HG03025 (cell line): ENCODE measurements at regions not wholly inside any gene's neighbourhood (a gene's known extent, or its start where the extent isn't known, plus 50 kb on each side); places are given as distances from the start of the nearest gene placed in this dataset.

Experiments used
- ATAC-seq: cut with Tn5 transposase; IDR thresholded peaks from one replicate; pipeline ENCODE4 v1.9.1; 2021; ENCODE audit warnings: mild to moderate bottlenecking, moderate library complexity; ENCODE audit not compliant: unreplicated experiment, low FRiP score

- no peak for ATAC-seq
Observed at GRCh38 chr2:241942416-241943208, 73.1 kb downstream of the RTP5 start.

- no peak for ATAC-seq
Observed at GRCh38 chr2:241943209-241943850, 73.8 kb downstream of the RTP5 start.

- no peak for ATAC-seq
Observed at GRCh38 chr2:241943961-241944575, 74.5 kb downstream of the RTP5 start.

GRCh38 chr2:241944821-241945220 is 75.3 kb downstream of the RTP5 start:
- no peak for ATAC-seq

- no peak for ATAC-seq
Observed at GRCh38 chr2:241945311-241945710, 75.8 kb downstream of the RTP5 start.

- no peak for ATAC-seq
Observed at GRCh38 chr2:241945803-241946202, 76.3 kb downstream of the RTP5 start.

- ATAC-seq: no peak
Observed at GRCh38 chr2:241946306-241947003, 76.9 kb downstream of the RTP5 start.

GRCh38 chr2:241947004-241947350 is 77.4 kb downstream of the RTP5 start:
- ATAC-seq: no peak

- no peak for ATAC-seq
Observed at GRCh38 chr2:241947401-241947800, 77.9 kb downstream of the RTP5 start.

- no peak for ATAC-seq
Observed at GRCh38 chr2:241947876-241948275, 78.3 kb downstream of the RTP5 start.

GRCh38 chr2:241948299-241948897 is 78.9 kb downstream of the RTP5 start:
- ATAC-seq: no peak

GRCh38 chr2:241948901-241949735 is 79.6 kb downstream of the RTP5 start:
- no peak for ATAC-seq

GRCh38 chr2:241949736-241950412 is 80.3 kb downstream of the RTP5 start:
- ATAC-seq: no peak

- no peak for ATAC-seq
Observed at GRCh38 chr2:241950413-241951315, 81.1 kb downstream of the RTP5 start.

GRCh38 chr2:241951316-241951700 is 81.8 kb downstream of the RTP5 start:
- no peak for ATAC-seq

GRCh38 chr2:241951920-241952319 is 82.4 kb downstream of the RTP5 start:
- no peak for ATAC-seq

GRCh38 chr2:241952816-241953215 is 83.3 kb downstream of the RTP5 start:
- no peak for ATAC-seq

- ATAC-seq: no peak
Observed at GRCh38 chr2:241953324-241953928, 83.9 kb downstream of the RTP5 start.
